GM23338 (cell line): ENCODE measurements at regions not wholly inside any gene's neighbourhood (a gene's known extent, or its start where the extent isn't known, plus 50 kb on each side); places are given as distances from the start of the nearest gene placed in this dataset.

ENCODE experiments used
- ATAC-seq: fragments of 200-7000 bp; cut with Tn5 transposase; 3 replicates; pipeline ENCODE4 v1.9.1; 2020
- DNase-seq: peaks from one replicate; pipeline ENCODE4 v3.0.0-alpha.2; 2015; ENCODE audit warnings: low spot score
- H2AFZ ChIP-seq: fragments of 200-600 bp; sonication (generic); 2 replicates; pipeline ENCODE4 v1.8.0; 2016; ENCODE audit warnings: antibody characterized with exemption, mild to moderate bottlenecking, moderate library complexity
- H3F3A ChIP-seq: fragments of 200-600 bp; sonication (generic); replicated peaks from 2 replicates; pipeline ENCODE4 v1.8.0; 2017; ENCODE audit warnings: antibody characterized with exemption, mixed run types, low read depth
- H3K27ac ChIP-seq: fragments of 200-600 bp; sonication (generic); 2 replicates; pipeline ENCODE4 v1.6.1; 2016; ENCODE audit warnings: low read depth
- H3K27me3 ChIP-seq: fragments of 200-600 bp; sonication (generic); 2 replicates; pipeline ENCODE4 v1.8.0; 2016; ENCODE audit warnings: mild to moderate bottlenecking, mixed run types, moderate library complexity; ENCODE audit not compliant: insufficient read depth
- H3K36me3 ChIP-seq: fragments of 200-600 bp; sonication (generic); 2 replicates; pipeline ENCODE4 v1.8.0; 2016; ENCODE audit warnings: mild to moderate bottlenecking; ENCODE audit not compliant: insufficient read depth
- H3K4me1 ChIP-seq: fragments of 200-600 bp; sonication (generic); 2 replicates; pipeline ENCODE4 v1.8.0; 2016; ENCODE audit warnings: mild to moderate bottlenecking, moderate library complexity; ENCODE audit not compliant: insufficient read depth
- H3K4me2 ChIP-seq: fragments of 200-600 bp; sonication (generic); 2 replicates; pipeline ENCODE4 v1.7.1; 2017; ENCODE audit warnings: mixed run types
- H3K4me3 ChIP-seq: fragments of 200-600 bp; sonication (generic); 2 replicates; pipeline ENCODE4 v1.6.1; 2016; ENCODE audit warnings: mixed run types
- H3K79me2 ChIP-seq: fragments of 200-600 bp; sonication (generic); replicated peaks from 2 replicates; pipeline ENCODE4 v1.8.0; 2017; ENCODE audit warnings: mild to moderate bottlenecking; ENCODE audit not compliant: insufficient read depth
- H3K9me2 ChIP-seq: fragments of 200-600 bp; sonication (generic); 2 replicates; pipeline ENCODE4 v1.8.0; 2017; ENCODE audit not compliant: insufficient read depth
- H4K20me1 ChIP-seq: fragments of 200-600 bp; sonication (generic); replicated peaks from 2 replicates; pipeline ENCODE4 v1.8.0; 2017; ENCODE audit warnings: mild to moderate bottlenecking; ENCODE audit not compliant: insufficient read depth
- H3K27ac Mint-ChIP-seq: 2 replicates; pipeline ENCODE4 v1.8.0; 2020; ENCODE audit warnings: inconsistent platforms, mild to moderate bottlenecking, moderate library complexity, mixed read lengths
- H3K27me3 Mint-ChIP-seq: 3 replicates; pipeline ENCODE4 v1.8.0; 2022; ENCODE audit warnings: low read depth, mild to moderate bottlenecking, moderate library complexity, mixed read lengths, inconsistent platforms; ENCODE audit not compliant: insufficient read depth, poor library complexity
- H3K36me3 Mint-ChIP-seq: 3 replicates; pipeline ENCODE4 v1.8.0; 2021; ENCODE audit warnings: low read depth, mild to moderate bottlenecking, inconsistent platforms, moderate library complexity, mixed read lengths
- H3K4me1 Mint-ChIP-seq: 3 replicates; pipeline ENCODE4 v1.8.0; 2020; ENCODE audit warnings: mild to moderate bottlenecking, inconsistent platforms, mixed read lengths
- H3K4me3 Mint-ChIP-seq: 3 replicates; pipeline ENCODE4 v1.8.0; 2021; ENCODE audit warnings: moderate library complexity, mild to moderate bottlenecking, inconsistent platforms, mixed read lengths
- H3K9me3 Mint-ChIP-seq: 3 replicates; pipeline ENCODE4 v1.8.0; 2020; ENCODE audit warnings: moderate library complexity, mild to moderate bottlenecking, inconsistent platforms, mixed read lengths
- CREB1 ChIP-seq: fragments of 250-450 bp; sonication (Bioruptor Pico); IDR thresholded peaks from 2 replicates; pipeline ENCODE4 v1.5.0; 2020; ENCODE audit warnings: low read depth, mild to moderate bottlenecking, moderate library complexity
- EZH2phosphoT487 ChIP-seq: fragments of 200-600 bp; sonication (generic); IDR thresholded peaks from one replicate; pipeline ENCODE4 v1.8.1; 2018; ENCODE audit warnings: antibody characterized with exemption; ENCODE audit not compliant: unreplicated experiment
- NANOG ChIP-seq: IDR thresholded peaks from 2 replicates; pipeline ENCODE4 v1.6.1; 2016; ENCODE audit warnings: antibody characterized with exemption, borderline replicate concordance
- POLR2AphosphoS5 ChIP-seq: IDR thresholded peaks from 2 replicates; pipeline ENCODE4 v1.6.1; 2016; ENCODE audit warnings: antibody characterized with exemption, low read depth
- TF ChIP-seq, protein P1 (sequence below): fragments of 250-450 bp; sonication (Bioruptor Pico); IDR thresholded peaks from 2 replicates; pipeline ENCODE4 v1.5.0; 2020; ENCODE audit warnings: mild to moderate bottlenecking, moderate library complexity
- TF ChIP-seq, protein P2 (sequence below): IDR thresholded peaks from 2 replicates; pipeline ENCODE4 v1.6.1; 2016; ENCODE audit warnings: antibody characterized with exemption
- TF ChIP-seq, protein P3 (sequence below): IDR thresholded peaks from one replicate; pipeline ENCODE4 v1.6.1; 2018; ENCODE audit warnings: antibody characterized with exemption; ENCODE audit not compliant: unreplicated experiment

DNA sequence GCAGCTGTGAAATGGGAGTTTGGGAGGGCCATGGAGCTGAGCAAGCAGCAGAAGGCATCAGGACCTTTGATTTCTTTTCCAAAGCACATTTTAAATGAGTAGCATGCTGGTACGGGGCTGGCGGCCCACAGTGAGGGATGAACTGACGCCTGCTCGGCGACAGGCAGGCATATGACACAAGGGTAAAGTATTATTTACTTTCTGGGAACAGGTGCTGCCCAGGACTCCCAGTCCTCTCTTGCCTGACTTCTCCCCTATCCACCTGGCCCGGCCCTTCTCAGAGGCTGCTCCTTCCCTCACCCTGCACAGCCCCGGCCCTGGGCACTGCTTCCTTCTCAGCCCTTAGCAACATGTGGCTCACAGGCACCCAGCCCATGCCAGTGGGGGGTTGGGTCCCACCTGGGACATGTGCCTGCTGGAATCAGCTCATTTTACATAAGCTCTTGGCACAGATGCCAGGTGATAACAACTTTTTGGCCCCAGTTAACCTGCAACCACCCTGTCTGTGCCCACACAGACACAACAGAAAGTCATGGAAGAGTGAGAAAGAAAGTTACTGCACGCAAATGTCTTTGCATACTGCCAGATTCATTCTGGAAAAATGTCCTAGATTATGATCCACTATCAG is 112.3 kb upstream of the GADD45A start:
- H3K36me3 Mint-ChIP-seq: no peaks in the 10 kb centered on the region
- Histone ChIP-seq H2AFZ (no peak overlapping the region), H3K79me2 (no peaks in the 10 kb centered on the region), H3F3A (no peaks in the 10 kb centered on the region), H3K4me3 (no peak overlapping the region), H3K27ac (no peak overlapping the region), H3K4me2 (no peak overlapping the region), H3K27me3 (no peaks in the 10 kb centered on the region), H3K36me3 (no peaks in the 10 kb centered on the region), H4K20me1 (no peaks in the 10 kb centered on the region), H3K9me2 (no peaks in the 10 kb centered on the region), H3K4me1 (no peaks in the 10 kb centered on the region)
- ATAC-seq (peak; percentile 39; the same call in 2 of the 3 replicates), DNase-seq (no peak)
- H3K27me3 Mint-ChIP-seq: peaks cover 2% of the 10 kb centered on the region
- no peak overlapping the region for H3K27ac Mint-ChIP-seq
- H3K4me3 Mint-ChIP-seq: no peak overlapping the region
- TF ChIP-seq, protein P1, sequence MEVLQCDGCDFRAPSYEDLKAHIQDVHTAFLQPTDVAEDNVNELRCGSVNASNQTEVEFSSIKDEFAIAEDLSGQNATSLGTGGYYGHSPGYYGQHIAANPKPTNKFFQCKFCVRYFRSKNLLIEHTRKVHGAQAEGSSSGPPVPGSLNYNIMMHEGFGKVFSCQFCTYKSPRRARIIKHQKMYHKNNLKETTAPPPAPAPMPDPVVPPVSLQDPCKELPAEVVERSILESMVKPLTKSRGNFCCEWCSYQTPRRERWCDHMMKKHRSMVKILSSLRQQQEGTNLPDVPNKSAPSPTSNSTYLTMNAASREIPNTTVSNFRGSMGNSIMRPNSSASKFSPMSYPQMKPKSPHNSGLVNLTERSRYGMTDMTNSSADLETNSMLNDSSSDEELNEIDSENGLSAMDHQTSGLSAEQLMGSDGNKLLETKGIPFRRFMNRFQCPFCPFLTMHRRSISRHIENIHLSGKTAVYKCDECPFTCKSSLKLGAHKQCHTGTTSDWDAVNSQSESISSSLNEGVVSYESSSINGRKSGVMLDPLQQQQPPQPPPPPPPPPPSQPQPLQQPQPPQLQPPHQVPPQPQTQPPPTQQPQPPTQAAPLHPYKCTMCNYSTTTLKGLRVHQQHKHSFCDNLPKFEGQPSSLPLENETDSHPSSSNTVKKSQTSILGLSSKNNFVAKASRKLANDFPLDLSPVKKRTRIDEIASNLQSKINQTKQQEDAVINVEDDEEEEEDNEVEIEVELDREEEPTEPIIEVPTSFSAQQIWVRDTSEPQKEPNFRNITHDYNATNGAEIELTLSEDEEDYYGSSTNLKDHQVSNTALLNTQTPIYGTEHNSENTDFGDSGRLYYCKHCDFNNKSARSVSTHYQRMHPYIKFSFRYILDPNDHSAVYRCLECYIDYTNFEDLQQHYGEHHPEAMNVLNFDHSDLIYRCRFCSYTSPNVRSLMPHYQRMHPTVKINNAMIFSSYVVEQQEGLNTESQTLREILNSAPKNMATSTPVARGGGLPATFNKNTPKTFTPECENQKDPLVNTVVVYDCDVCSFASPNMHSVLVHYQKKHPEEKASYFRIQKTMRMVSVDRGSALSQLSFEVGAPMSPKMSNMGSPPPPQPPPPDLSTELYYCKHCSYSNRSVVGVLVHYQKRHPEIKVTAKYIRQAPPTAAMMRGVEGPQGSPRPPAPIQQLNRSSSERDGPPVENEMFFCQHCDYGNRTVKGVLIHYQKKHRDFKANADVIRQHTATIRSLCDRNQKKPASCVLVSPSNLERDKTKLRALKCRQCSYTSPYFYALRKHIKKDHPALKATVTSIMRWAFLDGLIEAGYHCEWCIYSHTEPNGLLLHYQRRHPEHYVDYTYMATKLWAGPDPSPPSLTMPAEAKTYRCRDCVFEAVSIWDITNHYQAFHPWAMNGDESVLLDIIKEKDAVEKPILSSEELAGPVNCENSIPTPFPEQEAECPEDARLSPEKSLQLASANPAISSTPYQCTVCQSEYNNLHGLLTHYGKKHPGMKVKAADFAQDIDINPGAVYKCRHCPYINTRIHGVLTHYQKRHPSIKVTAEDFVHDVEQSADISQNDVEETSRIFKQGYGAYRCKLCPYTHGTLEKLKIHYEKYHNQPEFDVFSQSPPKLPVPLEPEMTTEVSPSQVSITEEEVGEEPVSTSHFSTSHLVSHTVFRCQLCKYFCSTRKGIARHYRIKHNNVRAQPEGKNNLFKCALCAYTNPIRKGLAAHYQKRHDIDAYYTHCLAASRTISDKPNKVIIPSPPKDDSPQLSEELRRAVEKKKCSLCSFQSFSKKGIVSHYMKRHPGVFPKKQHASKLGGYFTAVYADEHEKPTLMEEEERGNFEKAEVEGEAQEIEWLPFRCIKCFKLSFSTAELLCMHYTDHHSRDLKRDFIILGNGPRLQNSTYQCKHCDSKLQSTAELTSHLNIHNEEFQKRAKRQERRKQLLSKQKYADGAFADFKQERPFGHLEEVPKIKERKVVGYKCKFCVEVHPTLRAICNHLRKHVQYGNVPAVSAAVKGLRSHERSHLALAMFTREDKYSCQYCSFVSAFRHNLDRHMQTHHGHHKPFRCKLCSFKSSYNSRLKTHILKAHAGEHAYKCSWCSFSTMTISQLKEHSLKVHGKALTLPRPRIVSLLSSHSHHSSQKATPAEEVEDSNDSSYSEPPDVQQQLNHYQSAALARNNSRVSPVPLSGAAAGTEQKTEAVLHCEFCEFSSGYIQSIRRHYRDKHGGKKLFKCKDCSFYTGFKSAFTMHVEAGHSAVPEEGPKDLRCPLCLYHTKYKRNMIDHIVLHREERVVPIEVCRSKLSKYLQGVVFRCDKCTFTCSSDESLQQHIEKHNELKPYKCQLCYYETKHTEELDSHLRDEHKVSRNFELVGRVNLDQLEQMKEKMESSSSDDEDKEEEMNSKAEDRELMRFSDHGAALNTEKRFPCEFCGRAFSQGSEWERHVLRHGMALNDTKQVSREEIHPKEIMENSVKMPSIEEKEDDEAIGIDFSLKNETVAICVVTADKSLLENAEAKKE (CRISPR knock-in tag): no peak
- no peak for TF ChIP-seq POLR2AphosphoS5
- TF ChIP-seq NANOG: no peak
- TF ChIP-seq, protein P2, sequence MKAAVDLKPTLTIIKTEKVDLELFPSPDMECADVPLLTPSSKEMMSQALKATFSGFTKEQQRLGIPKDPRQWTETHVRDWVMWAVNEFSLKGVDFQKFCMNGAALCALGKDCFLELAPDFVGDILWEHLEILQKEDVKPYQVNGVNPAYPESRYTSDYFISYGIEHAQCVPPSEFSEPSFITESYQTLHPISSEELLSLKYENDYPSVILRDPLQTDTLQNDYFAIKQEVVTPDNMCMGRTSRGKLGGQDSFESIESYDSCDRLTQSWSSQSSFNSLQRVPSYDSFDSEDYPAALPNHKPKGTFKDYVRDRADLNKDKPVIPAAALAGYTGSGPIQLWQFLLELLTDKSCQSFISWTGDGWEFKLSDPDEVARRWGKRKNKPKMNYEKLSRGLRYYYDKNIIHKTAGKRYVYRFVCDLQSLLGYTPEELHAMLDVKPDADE: no peak
- TF ChIP-seq, protein P3, sequence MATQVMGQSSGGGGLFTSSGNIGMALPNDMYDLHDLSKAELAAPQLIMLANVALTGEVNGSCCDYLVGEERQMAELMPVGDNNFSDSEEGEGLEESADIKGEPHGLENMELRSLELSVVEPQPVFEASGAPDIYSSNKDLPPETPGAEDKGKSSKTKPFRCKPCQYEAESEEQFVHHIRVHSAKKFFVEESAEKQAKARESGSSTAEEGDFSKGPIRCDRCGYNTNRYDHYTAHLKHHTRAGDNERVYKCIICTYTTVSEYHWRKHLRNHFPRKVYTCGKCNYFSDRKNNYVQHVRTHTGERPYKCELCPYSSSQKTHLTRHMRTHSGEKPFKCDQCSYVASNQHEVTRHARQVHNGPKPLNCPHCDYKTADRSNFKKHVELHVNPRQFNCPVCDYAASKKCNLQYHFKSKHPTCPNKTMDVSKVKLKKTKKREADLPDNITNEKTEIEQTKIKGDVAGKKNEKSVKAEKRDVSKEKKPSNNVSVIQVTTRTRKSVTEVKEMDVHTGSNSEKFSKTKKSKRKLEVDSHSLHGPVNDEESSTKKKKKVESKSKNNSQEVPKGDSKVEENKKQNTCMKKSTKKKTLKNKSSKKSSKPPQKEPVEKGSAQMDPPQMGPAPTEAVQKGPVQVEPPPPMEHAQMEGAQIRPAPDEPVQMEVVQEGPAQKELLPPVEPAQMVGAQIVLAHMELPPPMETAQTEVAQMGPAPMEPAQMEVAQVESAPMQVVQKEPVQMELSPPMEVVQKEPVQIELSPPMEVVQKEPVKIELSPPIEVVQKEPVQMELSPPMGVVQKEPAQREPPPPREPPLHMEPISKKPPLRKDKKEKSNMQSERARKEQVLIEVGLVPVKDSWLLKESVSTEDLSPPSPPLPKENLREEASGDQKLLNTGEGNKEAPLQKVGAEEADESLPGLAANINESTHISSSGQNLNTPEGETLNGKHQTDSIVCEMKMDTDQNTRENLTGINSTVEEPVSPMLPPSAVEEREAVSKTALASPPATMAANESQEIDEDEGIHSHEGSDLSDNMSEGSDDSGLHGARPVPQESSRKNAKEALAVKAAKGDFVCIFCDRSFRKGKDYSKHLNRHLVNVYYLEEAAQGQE: no peak
- no peak for TF ChIP-seq EZH2phosphoT487
- no peak for TF ChIP-seq CREB1 (CRISPR knock-in tag)
- H3K4me1 Mint-ChIP-seq: peaks cover 6% of the 10 kb centered on the region; the same call in 2 of the 3 replicates
- H3K9me3 Mint-ChIP-seq: no peaks in the 10 kb centered on the region
